MM.1S (cell line): ENCODE measurements at regions not wholly inside any gene's neighbourhood (a gene's known extent, or its start where the extent isn't known, plus 50 kb on each side); places are given as distances from the start of the nearest gene placed in this dataset.

Experiments used
- DNase-seq: peaks from one replicate; pipeline ENCODE4 v3.0.0-alpha.2; 2015
- H2AFZ ChIP-seq: fragments of 300-600 bp; sonication (generic); 2 replicates; pipeline ENCODE4 v1.6.0; 2016; ENCODE audit warnings: antibody characterized with exemption, low read length
- H3F3A ChIP-seq: fragments of 300-600 bp; sonication (generic); 2 replicates; pipeline ENCODE4 v1.6.1; 2016; ENCODE audit warnings: mild to moderate bottlenecking, antibody characterized with exemption, low read length, moderate library complexity, mixed read lengths; ENCODE audit not compliant: insufficient read depth
- H3K27ac ChIP-seq: fragments of 300-600 bp; sonication (generic); 2 replicates; pipeline ENCODE4 v1.5.1; 2016; ENCODE audit warnings: mild to moderate bottlenecking, low read length
- H3K27me3 ChIP-seq: fragments of 300-600 bp; sonication (generic); replicated peaks from 2 replicates; pipeline ENCODE4 v1.6.0; 2016; ENCODE audit warnings: low read length; ENCODE audit not compliant: insufficient read depth
- H3K36me3 ChIP-seq: fragments of 300-600 bp; sonication (generic); replicated peaks from 2 replicates; pipeline ENCODE4 v1.6.1; 2016; ENCODE audit warnings: mild to moderate bottlenecking, low read length, mixed read lengths; ENCODE audit not compliant: insufficient read depth
- H3K4me1 ChIP-seq: fragments of 300-600 bp; sonication (generic); 2 replicates; pipeline ENCODE4 v1.6.1; 2016; ENCODE audit warnings: low read length, mixed read lengths
- H3K4me2 ChIP-seq: fragments of 300-600 bp; sonication (generic); 2 replicates; pipeline ENCODE4 v1.6.0; 2016; ENCODE audit warnings: low read depth, low read length
- H3K4me3 ChIP-seq: fragments of 300-600 bp; sonication (generic); 2 replicates; pipeline ENCODE4 v1.5.1; 2016; ENCODE audit warnings: low read length, mixed read lengths
- H3K79me2 ChIP-seq: fragments of 300-600 bp; sonication (generic); 2 replicates; pipeline ENCODE4 v1.6.1; 2016; ENCODE audit warnings: mixed run types, low read length, mixed read lengths
- H3K9ac ChIP-seq: fragments of 300-600 bp; sonication (generic); 2 replicates; pipeline ENCODE4 v1.6.1; 2016; ENCODE audit warnings: low read length, mixed read lengths
- H3K9me2 ChIP-seq: fragments of 300-600 bp; sonication (generic); replicated peaks from 2 replicates; pipeline ENCODE4 v1.6.1; 2016; ENCODE audit warnings: mild to moderate bottlenecking, low read length, mixed read lengths; ENCODE audit not compliant: insufficient read depth
- H3K9me3 ChIP-seq: fragments of 300-600 bp; sonication (generic); replicated peaks from 2 replicates; pipeline ENCODE4 v1.6.1; 2016; ENCODE audit warnings: mild to moderate bottlenecking, low read length, mixed read lengths; ENCODE audit not compliant: insufficient read depth
- H4K20me1 ChIP-seq: fragments of 300-600 bp; sonication (generic); 2 replicates; pipeline ENCODE4 v1.6.1; 2016; ENCODE audit warnings: mild to moderate bottlenecking, low read length, moderate library complexity, mixed read lengths; ENCODE audit not compliant: insufficient read depth
- CTCF ChIP-seq: fragments of 300-600 bp; sonication (generic); IDR thresholded peaks from 2 replicates; pipeline ENCODE4 v1.5.1; 2016; ENCODE audit warnings: antibody characterized with exemption, low read length, mixed read lengths
- EZH2 ChIP-seq: fragments of 300-600 bp; sonication (generic); optimal IDR thresholded peaks from 2 replicates; pipeline ENCODE3; 2017; ENCODE audit warnings: low read depth, mild to moderate bottlenecking, antibody characterized with exemption, low read length, mixed read lengths
- EZH2phosphoT487 ChIP-seq: fragments of 300-600 bp; sonication (generic); IDR thresholded peaks from 2 replicates; pipeline ENCODE4 v1.6.1; 2018; ENCODE audit warnings: antibody characterized with exemption, low read length

GRCh38 chr14:89042021-89042420, 217.6 kb downstream of the TTC8 start:
- no peaks in the 10 kb centered on the region for H3K36me3 ChIP-seq
- H3K9me2 ChIP-seq = no peaks in the 10 kb centered on the region
- TF ChIP-seq EZH2 = no peak
- no peak for TF ChIP-seq CTCF
- TF ChIP-seq EZH2phosphoT487 = no peak
- H4K20me1 ChIP-seq = no peaks in the 10 kb centered on the region
- H3K9me3 ChIP-seq = no peaks in the 10 kb centered on the region
- H3K4me2 ChIP-seq = no peak overlapping the region
- no peak overlapping the region for H3K9ac ChIP-seq
- H3K4me1 ChIP-seq = no peaks in the 10 kb centered on the region
- no peak overlapping the region for H2AFZ ChIP-seq
- H3K4me3 ChIP-seq = no peak overlapping the region
- DNase-seq = no peak
- no peaks in the 10 kb centered on the region for H3F3A ChIP-seq
- H3K27ac ChIP-seq = no peak overlapping the region
- no peaks in the 10 kb centered on the region for H3K27me3 ChIP-seq
- H3K79me2 ChIP-seq = no peaks in the 10 kb centered on the region

- no peaks in the 10 kb centered on the region for H3K27me3 ChIP-seq
- DNase-seq = no peak
- H4K20me1 ChIP-seq = no peaks in the 10 kb centered on the region
- no peak overlapping the region for H3K4me3 ChIP-seq
- no peaks in the 10 kb centered on the region for H3K79me2 ChIP-seq
- no peak for TF ChIP-seq EZH2phosphoT487
- TF ChIP-seq EZH2 = no peak
- TF ChIP-seq CTCF = no peak
- H3K4me2 ChIP-seq = no peak overlapping the region
- H3K4me1 ChIP-seq = no peaks in the 10 kb centered on the region
- no peak overlapping the region for H2AFZ ChIP-seq
- H3F3A ChIP-seq = no peaks in the 10 kb centered on the region
- no peak overlapping the region for H3K9ac ChIP-seq
- H3K36me3 ChIP-seq = no peaks in the 10 kb centered on the region
- H3K9me2 ChIP-seq = no peaks in the 10 kb centered on the region
- no peak overlapping the region for H3K27ac ChIP-seq
- H3K9me3 ChIP-seq = no peaks in the 10 kb centered on the region
Observed at GRCh38 chr14:89053303-89053702, 228.9 kb downstream of the TTC8 start.

- no peaks in the 10 kb centered on the region for H3K9me2 ChIP-seq
- H3K27ac ChIP-seq = no peak overlapping the region
- H4K20me1 ChIP-seq = no peaks in the 10 kb centered on the region
- H2AFZ ChIP-seq = no peak overlapping the region
- no peak for TF ChIP-seq EZH2phosphoT487
- no peak for TF ChIP-seq EZH2
- TF ChIP-seq CTCF = no peak
- H3K4me3 ChIP-seq = no peak overlapping the region
- no peaks in the 10 kb centered on the region for H3K9me3 ChIP-seq
- H3K4me1 ChIP-seq = no peaks in the 10 kb centered on the region
- no peaks in the 10 kb centered on the region for H3K36me3 ChIP-seq
- H3K4me2 ChIP-seq = no peak overlapping the region
- DNase-seq = no peak
- H3F3A ChIP-seq = no peaks in the 10 kb centered on the region
- no peaks in the 10 kb centered on the region for H3K79me2 ChIP-seq
- H3K9ac ChIP-seq = no peak overlapping the region
- no peaks in the 10 kb centered on the region for H3K27me3 ChIP-seq
Observed at GRCh38 chr14:89056394-89056793, 231.9 kb downstream of the TTC8 start.
